HG03135 (cell line): ENCODE measurements at regions not wholly inside any gene's neighbourhood (a gene's known extent, or its start where the extent isn't known, plus 50 kb on each side); places are given as distances from the start of the nearest gene placed in this dataset.

Experiments used
- ATAC-seq: cut with Tn5 transposase; IDR thresholded peaks from one replicate; pipeline ENCODE4 v1.9.1; 2021; ENCODE audit warnings: mild to moderate bottlenecking, moderate library complexity; ENCODE audit not compliant: unreplicated experiment

DNA sequence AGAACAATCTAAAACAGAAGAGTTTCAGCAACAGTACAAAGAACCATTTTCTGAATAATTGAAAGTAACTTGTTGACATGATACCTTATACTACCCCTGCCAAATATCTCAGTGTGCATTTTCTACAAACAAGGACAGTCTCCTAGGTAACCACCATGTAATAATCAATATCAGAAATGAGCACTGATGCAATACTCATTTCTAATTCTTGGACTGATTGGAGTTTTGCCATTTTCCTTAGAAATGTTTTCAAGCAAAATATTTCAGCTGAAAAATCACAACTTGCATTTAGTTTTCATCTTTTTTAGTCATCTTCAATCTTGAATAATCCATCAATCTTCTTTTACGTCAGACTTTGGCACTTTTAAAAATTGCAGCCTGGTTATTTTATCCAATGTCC, 420.2 kb downstream of the CDC14C start:
- ATAC-seq: no peak

DNA sequence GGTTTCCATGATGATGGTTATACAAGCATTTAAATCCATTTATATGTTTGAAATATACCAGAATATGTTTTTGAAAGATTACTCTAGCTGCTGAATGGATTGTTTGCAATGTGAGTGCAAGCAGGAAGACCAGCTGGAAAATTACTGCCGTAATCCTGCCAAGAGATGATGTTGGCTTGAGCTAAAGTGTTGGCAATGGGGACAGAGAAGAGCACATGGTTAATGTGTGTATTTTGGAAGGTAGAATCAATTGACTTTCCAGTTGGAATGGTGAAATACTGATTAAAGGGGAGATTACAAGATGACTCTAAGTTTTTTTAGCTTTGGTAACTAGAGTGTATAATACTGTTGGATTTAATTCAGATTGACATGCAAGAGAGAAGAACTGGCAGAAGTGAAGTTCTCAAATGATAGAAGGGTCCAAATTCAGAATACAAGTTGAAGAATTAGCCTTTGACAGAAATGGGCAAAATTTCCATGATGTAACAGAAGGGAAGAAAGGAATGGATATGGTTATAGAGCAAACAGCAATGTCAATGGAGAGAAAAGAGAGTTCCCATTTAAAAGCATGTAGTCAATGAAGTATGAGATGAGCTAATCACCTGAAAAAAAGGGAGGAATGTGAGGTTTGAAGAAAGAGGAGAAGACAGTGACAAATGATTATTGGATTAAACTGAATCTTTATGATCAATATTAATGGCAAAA, 422.0 kb downstream of the CDC14C start:
- no peak for ATAC-seq

DNA sequence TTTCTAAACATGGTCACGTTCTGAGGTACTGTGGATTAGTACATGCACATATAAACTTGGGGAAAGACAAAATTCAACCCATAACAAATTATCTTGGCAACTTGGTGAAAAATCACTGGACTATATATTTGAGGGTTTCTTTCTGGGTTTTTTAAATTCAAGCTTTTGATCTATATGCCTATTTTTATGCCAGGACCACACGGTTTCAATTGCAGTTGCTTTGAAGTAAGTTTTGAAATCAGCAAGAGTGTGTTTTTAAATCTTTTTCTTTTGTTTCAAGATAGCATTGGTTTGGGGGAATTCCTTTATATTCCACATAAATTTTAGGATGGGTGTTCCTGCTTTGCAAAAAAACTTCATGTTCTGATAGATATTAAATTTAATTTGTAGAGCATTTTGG, 406.4 kb upstream of the VWC2 start:
- no peak for ATAC-seq

DNA sequence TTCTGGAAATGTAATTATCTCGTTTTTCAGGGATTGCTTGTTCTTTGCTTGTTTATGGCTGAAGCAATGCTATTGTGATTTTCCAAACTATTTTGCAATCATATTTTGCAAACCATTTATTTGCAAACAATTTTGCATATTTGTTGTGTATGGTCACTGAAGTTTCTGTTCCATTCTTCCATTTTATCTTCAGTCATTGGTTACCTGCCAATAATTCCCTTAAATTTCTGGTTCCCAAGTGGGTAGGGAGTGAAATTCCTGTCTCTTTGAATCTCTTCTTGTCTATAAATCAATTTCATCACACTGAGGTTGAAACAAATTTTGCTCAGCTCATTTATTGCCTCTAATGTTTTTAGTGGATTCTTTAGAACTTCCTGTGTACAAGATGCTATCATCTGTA, 401.7 kb upstream of the VWC2 start:
- no peak for ATAC-seq

DNA sequence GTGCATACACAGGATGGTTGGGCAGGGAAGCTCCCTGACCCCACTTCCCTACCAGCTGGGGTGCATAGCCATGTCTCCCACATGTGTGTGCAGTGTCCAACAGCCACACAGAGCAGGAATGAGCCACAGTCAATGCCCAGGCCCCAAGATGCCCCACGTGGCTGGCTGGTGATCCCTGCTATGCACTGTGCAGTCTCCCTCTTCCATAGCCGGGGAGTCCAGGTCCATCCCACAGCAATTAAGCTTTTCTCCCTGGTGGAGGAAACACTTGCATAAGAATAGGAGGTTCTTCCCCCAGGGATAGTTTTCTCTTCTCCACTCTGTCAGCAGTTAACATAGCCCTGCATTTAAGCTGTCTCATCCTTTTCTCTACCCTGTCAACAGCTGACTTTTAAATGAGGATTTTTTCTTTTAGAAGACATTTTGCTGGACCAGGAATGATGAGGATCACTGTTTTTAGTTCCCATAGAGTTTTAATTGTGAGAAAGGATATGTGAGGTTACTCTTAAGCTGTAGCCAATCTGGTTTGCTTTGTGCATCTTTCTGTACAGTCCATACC, 396.5 kb upstream of the VWC2 start:
- ATAC-seq: no peak

DNA sequence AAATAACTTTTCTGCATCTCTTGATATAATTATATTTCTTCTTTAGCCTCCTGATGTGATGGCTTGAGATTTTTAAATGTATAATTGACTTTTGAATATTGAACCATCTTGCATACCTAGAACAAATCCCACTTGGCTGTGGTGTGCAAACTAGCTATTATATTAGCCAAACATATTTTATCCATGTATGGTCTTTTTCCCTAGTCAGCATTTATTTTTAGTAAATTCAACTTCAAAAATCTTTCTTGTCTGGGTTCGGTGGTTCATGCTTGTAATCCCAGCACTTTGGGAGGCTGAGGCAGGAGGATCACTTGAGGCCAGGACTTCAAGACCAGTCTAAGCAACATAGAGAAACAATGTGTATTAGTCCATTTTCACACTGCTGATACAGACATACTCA, 386.6 kb upstream of the VWC2 start:
- ATAC-seq: no peak

DNA sequence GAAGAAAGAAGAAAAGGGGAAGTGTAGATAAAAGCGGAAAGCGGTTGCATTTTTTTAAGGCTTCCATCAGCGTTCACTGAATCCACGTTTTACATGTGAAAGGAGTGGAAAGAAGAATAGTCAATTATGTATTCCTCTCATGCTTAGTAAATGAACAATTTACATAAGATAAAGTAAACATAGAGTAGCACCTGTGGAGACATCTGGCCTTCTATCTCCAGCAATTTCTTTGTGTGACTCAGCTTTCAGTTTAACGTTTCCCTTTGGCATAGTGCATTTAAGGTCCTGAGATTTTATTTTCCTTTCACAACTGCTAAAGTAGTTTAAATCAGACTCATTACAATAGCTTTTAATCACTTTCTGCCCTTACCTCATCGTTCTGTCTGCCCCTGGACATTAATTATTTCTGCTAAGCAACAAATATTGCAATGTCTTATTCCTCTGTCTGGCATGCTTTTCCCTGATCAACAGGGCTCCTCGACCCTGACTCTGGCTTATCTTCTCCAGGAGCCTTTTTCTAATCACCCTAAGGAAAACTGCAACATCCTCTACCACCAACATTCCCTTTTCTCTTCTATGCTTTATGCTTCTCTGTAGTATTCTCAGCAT, 383.5 kb upstream of the VWC2 start:
- no peak for ATAC-seq

DNA sequence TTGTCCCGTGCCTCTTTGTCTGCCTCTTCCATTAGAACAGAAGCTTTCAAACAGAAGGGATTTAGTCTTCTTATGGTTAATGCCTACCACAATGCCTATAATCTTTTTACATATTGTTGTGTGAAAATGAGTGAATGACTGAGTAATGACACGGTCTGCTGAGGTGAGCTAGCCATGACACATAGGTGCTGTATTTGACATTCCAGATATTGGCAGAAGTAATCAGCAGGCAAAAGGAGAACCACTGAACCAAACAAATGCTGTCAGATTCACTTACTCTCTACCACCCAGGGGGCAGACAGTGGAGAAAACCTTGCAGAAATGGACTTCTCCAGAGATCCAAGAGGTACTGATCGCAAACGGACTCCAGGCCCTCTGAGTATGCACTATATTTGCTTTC, 377.2 kb upstream of the VWC2 start:
- ATAC-seq: no peak

DNA sequence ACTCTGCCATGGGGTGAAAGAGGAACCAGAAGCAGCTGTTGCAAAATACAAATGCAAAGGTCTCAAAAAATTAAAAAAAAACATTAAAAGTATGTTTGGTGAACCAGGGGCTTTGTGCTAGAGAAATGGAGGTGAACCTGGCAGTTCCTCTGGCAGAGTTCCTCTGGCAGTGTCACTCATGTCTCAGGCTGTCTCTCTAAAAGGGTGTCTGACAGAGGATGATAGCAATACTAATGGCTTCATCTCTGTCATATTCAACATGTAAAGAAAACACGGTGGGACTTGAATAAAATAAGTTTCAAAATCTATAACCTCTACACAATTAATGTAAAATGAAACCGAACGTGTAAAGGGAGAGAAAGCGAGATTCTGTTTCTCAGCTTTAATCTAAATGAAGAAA, 375.7 kb upstream of the VWC2 start:
- ATAC-seq: no peak

DNA sequence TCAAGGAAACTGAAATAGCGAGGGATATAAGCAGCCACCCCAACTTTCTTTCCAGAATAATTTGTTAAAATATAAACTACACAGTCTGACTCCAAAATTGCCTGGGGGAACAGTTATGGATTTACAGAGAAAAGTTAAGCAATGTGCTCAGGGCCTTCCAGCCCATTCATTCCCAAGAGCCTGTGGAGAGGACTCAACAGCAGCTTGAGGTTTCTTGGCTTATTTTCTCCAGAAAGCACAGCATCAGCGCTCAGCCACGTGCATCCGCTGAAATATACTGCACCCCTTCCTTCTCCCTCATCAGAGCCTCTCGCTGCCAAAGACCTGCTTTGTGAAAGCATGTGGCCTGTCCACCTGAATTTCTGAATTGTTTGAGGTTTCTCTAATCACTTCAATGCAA, 375.2 kb upstream of the VWC2 start:
- ATAC-seq: no peak

DNA sequence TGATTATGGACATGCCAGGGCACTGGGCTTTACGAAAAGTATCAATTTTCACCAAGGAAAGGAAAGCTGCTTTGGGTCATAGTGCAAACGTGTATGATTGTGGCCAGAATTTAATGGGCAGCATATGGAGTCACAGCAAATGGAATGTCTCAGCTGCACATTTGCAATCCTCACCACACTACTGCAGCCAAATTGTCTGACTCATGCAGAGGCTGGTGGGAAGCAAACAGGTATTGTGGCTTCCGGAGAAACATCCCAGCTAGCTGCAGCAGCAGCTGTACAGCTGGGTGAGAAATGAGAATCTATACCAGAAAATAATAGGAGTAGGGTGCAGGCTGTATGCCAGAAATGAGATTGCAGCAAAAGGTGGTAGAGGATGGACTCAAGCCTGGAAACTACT, 374.7 kb upstream of the VWC2 start:
- ATAC-seq: no peak

DNA sequence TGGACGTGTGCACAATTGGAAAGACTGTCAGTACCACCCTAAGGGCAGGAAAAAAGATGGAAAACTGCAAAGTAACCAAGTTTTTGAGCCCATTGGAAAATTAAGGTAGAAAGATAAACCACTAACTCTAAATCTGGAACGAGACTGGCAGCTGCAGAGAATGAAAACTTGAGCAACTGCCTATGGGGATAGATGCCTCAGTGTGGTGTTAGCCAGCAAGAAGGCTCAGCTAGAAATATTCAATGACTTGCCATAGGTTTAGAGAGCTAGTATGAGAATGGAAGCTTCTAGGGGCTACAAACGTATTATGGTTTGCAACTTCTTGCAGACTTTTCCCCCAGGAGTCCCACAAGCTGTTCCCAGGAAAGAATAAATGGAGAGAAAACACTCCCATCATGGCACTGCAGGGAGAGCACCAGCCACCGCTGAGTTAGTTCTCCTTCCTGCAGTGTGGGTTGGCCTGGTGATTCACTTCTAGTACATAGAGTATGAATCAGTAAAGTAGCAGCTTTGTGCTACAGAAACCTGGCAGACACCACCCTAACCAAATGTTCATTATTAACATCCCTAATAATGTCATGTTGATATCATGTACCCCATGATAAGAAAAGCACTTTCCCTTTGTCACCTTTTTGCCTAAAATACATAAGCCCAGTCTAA, 372.4 kb upstream of the VWC2 start:
- no peak for ATAC-seq

DNA sequence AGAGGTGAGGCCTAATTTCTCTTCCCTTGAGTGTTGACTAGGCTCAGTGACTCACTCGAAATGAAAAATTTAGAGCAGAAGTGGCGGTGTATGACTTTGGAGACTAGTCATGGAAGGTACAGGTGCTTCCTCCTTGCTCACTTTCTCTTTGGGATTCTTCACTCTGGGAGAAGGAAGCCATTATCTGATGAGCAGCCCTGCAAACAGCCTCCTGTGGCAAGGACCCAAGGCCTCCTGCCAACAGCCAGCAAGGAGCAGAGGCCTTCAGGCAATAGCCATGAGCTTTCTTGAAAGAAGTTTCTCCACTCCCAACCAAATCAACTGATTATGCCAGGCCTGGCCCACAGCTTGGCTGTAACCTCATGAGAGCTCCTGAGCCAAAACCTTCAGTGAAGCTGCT, 369.6 kb upstream of the VWC2 start:
- ATAC-seq: no peak

DNA sequence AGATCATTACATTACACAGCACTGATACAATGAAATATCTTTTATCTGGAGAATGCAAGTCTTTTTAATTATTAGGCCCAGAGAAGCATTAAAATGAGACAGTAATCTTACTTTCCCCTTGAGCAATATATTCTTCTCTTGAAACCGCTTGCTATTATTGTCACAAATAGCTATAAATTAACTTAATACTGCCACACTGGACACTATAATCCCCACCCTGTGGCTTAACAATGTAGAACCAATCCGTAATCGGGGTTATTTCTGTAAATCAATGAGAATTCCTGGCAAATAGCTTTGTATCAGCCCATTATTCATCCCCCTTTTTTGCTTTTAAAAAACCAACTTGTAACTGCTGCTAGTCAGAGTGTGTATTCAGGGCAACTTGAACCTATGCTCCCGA, 366.2 kb upstream of the VWC2 start:
- no peak for ATAC-seq

DNA sequence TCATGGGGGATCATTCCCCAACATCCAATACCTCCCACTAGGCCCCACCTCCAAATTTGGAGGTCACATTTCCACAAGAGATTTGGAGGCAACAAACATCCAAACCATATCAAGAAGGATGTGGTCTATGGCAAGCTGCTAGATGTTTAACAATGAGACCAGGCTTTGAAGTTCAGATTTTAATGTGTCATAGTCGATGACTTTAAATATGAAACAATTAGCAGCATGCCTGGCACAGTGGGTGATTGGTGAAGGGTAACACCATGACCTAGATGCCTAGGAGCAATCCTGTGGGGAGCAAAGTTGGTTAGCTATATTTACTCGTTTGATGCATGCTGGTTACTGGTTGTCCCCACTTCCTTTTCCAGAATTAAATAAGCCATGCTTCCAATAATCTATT, 356.4 kb upstream of the VWC2 start:
- no peak for ATAC-seq

DNA sequence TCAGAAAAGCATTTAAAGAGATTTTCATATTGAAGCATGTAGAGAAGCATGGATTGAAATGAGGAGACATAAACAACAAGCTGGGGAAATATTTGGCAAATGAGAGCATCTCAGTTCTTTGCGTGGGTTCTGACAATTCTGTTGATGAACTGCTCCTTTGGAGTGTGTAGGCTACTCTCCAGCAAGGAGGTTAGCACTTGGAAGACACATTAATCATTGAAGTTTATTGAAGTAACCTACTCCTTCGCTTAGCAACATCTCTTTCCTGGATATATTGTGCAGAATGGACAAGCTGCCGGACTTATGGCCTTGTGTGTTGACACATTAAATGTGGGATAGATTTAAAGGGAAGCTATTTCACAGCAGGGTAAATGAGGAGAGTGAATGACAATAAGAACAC, 354.5 kb upstream of the VWC2 start:
- no peak for ATAC-seq

DNA sequence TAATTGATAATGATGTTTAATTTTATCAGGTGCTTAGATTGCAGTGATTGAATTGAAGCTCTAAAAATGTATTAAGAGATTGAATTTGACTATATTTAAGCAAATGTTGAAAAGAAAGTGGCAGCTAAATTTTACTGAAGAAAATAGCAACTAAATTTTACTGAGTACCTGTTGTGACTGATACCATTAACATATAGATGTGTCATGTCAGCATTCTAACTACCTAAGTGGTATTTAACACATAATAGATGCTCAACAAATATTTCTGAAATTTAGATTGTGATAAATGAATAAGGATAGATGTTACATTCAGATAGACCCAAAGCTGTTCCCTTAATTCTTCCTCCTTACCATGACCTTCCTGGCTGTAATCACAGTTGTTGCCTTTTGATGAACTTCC, 350.9 kb upstream of the VWC2 start:
- no peak for ATAC-seq

DNA sequence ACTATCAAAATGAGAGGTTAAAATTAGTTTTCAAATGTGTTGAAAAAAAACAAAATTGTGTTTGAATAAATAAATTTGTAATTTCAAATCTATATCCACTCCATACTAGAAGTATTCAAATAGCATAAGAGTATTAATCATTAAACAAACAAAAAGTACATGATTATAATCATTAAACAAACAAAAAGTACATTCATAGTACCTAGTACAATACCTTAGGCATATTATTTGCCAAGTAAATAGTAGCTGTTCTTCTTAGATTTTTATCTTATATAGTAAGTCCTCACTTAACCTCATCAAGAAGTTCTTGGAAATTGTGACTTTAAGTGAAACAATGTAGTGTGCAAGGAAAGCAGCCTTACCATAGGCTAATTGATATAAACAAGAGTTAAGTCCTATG, 349.3 kb upstream of the VWC2 start:
- no peak for ATAC-seq

DNA sequence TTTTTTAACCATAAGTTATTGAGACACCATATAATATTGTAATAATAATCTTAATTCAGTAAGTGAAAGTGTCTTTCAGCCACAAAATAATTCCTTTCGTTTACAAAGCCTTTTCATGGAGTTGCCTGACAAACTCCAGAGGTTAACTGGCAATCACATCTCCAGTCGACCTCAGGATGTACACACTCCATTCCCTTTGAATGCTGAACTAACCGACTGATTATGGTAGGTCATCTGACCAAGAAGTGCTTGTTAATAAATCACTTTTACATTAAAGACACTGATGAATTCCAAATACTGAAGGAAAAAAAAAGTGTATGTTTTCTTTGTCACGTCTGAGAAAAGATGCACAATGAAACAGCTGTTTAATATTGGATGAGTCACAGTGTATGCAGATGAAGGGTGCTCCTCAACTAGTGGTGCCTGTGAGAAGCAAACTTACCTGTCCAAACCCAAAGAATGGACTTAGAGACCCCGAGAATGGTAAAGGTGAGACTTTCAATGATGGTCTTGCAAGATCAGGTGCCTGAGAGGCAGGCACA, 348.1 kb upstream of the VWC2 start:
- ATAC-seq: no peak

DNA sequence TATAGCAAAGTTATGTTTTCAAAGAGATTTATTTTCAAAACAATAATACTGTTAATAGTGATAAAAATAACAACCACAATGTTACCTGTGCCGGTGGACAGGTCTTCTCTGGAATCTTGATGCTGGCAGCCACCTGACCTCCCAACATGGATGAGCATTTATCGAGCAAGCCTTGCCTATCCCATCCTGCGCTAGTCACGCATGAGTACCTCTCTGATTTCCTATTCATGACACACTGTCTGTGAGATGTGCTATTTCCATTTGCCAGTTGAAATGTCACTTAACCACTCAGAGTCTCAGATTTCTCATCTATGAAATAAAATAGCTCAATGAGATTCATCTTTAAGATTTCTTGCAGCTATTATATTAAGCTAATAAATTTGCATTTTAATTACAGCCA, 341.2 kb upstream of the VWC2 start:
- no peak for ATAC-seq

DNA sequence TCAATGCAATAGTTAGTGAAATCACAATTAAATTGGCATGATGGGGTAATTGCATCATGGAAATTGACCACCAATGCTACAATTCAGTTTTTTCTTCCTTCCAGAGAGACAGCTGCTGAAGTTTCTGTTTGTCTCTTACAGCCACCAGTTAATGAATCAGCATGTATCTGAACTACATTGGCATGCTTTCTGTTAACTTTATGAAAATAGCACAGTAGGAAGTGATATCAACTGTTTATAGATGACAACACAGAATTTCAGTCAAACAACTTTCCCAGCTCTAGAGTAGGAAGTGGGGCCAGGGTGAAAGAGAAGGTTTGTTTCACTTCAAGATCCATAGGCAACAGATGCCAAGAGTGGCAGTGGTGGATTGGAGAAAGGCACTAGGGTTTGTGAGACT, 339.6 kb upstream of the VWC2 start:
- ATAC-seq: no peak

DNA sequence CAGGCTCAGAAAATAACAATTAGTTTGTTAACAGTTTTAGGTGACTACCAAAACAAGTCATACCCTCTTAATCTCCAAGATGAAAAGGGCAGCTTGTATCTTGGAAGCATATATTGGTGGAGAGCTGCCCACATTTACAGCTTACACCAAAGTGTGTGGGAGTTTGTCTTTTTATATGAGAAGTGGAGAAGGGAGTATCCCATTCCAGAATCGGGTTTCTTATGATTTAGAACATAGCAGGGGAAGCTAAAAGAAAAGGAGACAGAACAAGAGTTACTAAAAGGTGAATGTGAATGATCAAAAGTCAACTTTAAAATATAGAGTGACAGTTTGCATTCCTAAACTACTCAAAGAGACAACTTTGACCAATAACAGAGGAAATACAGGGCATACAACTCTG, 338.6 kb upstream of the VWC2 start:
- ATAC-seq: no peak
